ENCODE measurements at regions not wholly inside any gene's neighbourhood (a gene's known extent, or its start where the extent isn't known, plus 50 kb on each side); places are given as distances from the start of the nearest gene placed in this dataset.
"Not testable (repeated sequence)": the region's sequence is repeated elsewhere in the genome, so short reads cannot be mapped to it uniquely, and the experiment has no call there.

DNA sequence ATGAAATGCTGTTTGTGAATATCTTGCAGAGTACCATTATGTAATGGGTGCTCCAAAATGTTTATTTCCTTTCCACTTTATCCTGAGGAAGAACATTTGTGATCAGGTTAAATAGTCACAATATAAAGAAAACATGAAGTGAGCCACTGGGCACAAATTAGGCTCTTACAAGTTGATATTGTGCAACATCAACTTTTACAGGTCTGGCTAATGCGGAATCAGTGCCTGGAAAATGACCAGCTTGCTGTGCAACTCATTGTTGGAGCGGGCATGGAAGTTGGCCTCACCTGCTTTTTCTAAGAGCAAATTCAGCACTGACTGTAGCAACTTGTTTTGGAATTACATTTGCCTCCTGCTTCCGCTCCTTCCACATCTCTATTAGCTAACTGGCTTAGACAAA is 216.9 kb upstream of the PLPPR1 start:
- no peaks in the 10 kb centered on the region for H3K9me3 Mint-ChIP-seq
- no peaks in the 10 kb centered on the region for H3K36me3 Mint-ChIP-seq (ENCODE audit: low read depth)
- no peak overlapping the region for H3K27ac Mint-ChIP-seq
- no peak for ATAC-seq (replicated peaks)
- H3K4me3 Mint-ChIP-seq, result no peak overlapping the region
- no peaks in the 10 kb centered on the region for H3K27me3 Mint-ChIP-seq
- no peaks in the 10 kb centered on the region for H3K4me1 Mint-ChIP-seq

- no peak for ATAC-seq (replicated peaks)
- no peak overlapping the region for H3K4me3 Mint-ChIP-seq
- no peaks in the 10 kb centered on the region for H3K4me1 Mint-ChIP-seq
- no peak overlapping the region for H3K27ac Mint-ChIP-seq
- H3K27me3 Mint-ChIP-seq, result no peaks in the 10 kb centered on the region
- no peaks in the 10 kb centered on the region for H3K9me3 Mint-ChIP-seq
- H3K36me3 Mint-ChIP-seq (ENCODE audit: low read depth), result no peaks in the 10 kb centered on the region
Observed at GRCh38 chr9:100813871-100814270, 214.7 kb upstream of the PLPPR1 start.

DNA sequence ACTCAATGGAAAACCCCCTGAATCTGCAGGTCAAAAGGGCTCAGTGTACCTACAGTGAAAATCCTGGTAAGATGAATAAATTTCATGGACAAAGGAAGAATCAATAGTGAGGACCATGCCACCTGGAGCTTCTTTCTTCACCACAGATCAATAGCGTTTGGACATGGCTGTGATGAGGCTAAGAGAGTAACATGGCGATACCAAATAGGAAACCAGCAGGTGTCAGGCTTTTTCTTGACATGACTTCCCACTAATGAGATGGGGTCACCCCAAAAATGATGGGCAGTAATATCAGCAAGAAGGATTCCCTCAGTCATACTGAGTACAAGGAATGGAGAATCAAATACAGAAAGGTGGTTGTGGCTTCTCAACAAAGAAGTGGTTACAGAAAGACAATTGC is 208.5 kb upstream of the PLPPR1 start:
- no peaks in the 10 kb centered on the region for H3K36me3 Mint-ChIP-seq (ENCODE audit: low read depth)
- no peak overlapping the region for H3K4me3 Mint-ChIP-seq
- no peaks in the 10 kb centered on the region for H3K27me3 Mint-ChIP-seq
- H3K27ac Mint-ChIP-seq, result no peak overlapping the region
- H3K4me1 Mint-ChIP-seq, result no peaks in the 10 kb centered on the region
- ATAC-seq (replicated peaks), result no peak
- no peaks in the 10 kb centered on the region for H3K9me3 Mint-ChIP-seq

DNA sequence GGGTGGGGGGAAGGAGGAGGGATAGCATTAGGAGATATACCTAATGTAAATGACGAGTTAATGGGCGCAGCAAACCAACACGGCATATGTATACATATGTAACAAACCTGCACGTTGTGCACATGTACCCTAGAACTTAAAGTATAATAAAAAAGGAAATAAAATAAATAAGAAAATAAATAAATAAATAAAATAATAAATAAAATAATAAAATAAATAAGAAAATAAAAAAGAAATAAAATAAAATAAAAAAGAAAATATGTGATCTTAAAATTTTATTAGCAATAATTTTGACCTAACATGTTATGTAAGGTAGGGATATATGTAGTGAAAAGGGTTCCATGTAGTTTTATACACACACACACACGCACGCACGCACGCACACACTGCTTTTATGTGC is 195.5 kb upstream of the PLPPR1 start:
- not testable (repeated sequence) for ATAC-seq (replicated peaks); H3K9me3 Mint-ChIP-seq; H3K27me3 Mint-ChIP-seq; H3K36me3 Mint-ChIP-seq (ENCODE audit: low read depth); H3K27ac Mint-ChIP-seq; H3K4me1 Mint-ChIP-seq; H3K4me3 Mint-ChIP-seq

GRCh38 chr9:100838857-100839256 is 189.7 kb upstream of the PLPPR1 start:
- no peak for ATAC-seq (replicated peaks)
- Mint-ChIP-seq H3K9me3 (no peaks in the 10 kb centered on the region), H3K36me3 (ENCODE audit: low read depth) (no peaks in the 10 kb centered on the region), H3K4me3 (no peak overlapping the region), H3K4me1 (no peaks in the 10 kb centered on the region), H3K27ac (no peak overlapping the region), H3K27me3 (no peaks in the 10 kb centered on the region)

- no peak for ATAC-seq (replicated peaks)
- H3K27me3 Mint-ChIP-seq, result no peaks in the 10 kb centered on the region
- H3K36me3 Mint-ChIP-seq (ENCODE audit: low read depth), result no peaks in the 10 kb centered on the region
- peaks cover 5% of the 10 kb centered on the region for H3K9me3 Mint-ChIP-seq
- no peak overlapping the region for H3K4me3 Mint-ChIP-seq
- H3K27ac Mint-ChIP-seq, result no peak overlapping the region
- H3K4me1 Mint-ChIP-seq, result no peaks in the 10 kb centered on the region
Observed at GRCh38 chr9:100848726-100849125, 179.8 kb upstream of the PLPPR1 start.

- Mint-ChIP-seq H3K4me1 (no peaks in the 10 kb centered on the region), H3K9me3 (peaks cover 10% of the 10 kb centered on the region), H3K27me3 (no peaks in the 10 kb centered on the region), H3K4me3 (no peak overlapping the region), H3K36me3 (ENCODE audit: low read depth) (no peaks in the 10 kb centered on the region), H3K27ac (no peak overlapping the region)
- no peak for ATAC-seq (replicated peaks)
Observed at GRCh38 chr9:100852088-100852487, 176.4 kb upstream of the PLPPR1 start.

GRCh38 chr9:100856238-100856637 is 172.3 kb upstream of the PLPPR1 start:
- no peaks in the 10 kb centered on the region for H3K27me3 Mint-ChIP-seq
- H3K27ac Mint-ChIP-seq, result no peak overlapping the region
- H3K9me3 Mint-ChIP-seq, result peaks cover 12% of the 10 kb centered on the region
- H3K4me3 Mint-ChIP-seq, result no peak overlapping the region
- H3K36me3 Mint-ChIP-seq (ENCODE audit: low read depth), result no peaks in the 10 kb centered on the region
- no peak for ATAC-seq (replicated peaks)
- H3K4me1 Mint-ChIP-seq, result no peaks in the 10 kb centered on the region

- Mint-ChIP-seq H3K4me1 (no peaks in the 10 kb centered on the region), H3K27me3 (no peaks in the 10 kb centered on the region), H3K9me3 (peaks cover 14% of the 10 kb centered on the region), H3K36me3 (ENCODE audit: low read depth) (no peaks in the 10 kb centered on the region), H3K4me3 (no peak overlapping the region), H3K27ac (no peak overlapping the region)
- no peak for ATAC-seq (replicated peaks)
Observed at GRCh38 chr9:100865111-100865510, 163.4 kb upstream of the PLPPR1 start.

- Mint-ChIP-seq H3K9me3 (peaks cover 14% of the 10 kb centered on the region), H3K27ac (no peak overlapping the region), H3K36me3 (ENCODE audit: low read depth) (no peaks in the 10 kb centered on the region), H3K4me3 (no peak overlapping the region), H3K27me3 (no peaks in the 10 kb centered on the region), H3K4me1 (no peaks in the 10 kb centered on the region)
- ATAC-seq (replicated peaks), result no peak
Observed at GRCh38 chr9:100865648-100866047, 162.9 kb upstream of the PLPPR1 start.

DNA sequence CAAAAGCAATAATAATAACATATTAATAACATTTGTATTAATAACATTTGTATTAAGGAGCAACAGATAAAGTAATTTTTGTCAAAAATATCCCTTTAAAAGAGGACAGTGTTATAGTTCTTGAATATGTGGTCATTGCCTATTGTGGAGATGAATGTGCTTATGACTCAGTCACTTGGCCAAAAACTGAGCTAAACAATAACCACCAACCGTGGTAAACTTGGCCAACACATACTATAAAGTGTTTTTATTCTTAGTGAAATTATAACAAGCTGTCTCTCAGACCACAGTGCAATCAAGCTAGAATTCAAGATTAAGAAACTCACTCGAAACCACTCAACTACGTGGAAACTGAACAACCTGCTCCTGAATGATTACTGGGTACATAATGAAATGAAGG is 159.2 kb upstream of the PLPPR1 start:
- ATAC-seq (replicated peaks), result no peak
- H3K4me3 Mint-ChIP-seq, result no peak overlapping the region
- H3K9me3 Mint-ChIP-seq, result peaks cover 4% of the 10 kb centered on the region
- no peak overlapping the region for H3K27ac Mint-ChIP-seq
- no peaks in the 10 kb centered on the region for H3K4me1 Mint-ChIP-seq
- no peaks in the 10 kb centered on the region for H3K27me3 Mint-ChIP-seq
- no peaks in the 10 kb centered on the region for H3K36me3 Mint-ChIP-seq (ENCODE audit: low read depth)

GRCh38 chr9:100879884-100880283 is 148.6 kb upstream of the PLPPR1 start:
- ATAC-seq (replicated peaks), result no peak
- no peaks in the 10 kb centered on the region for H3K36me3 Mint-ChIP-seq (ENCODE audit: low read depth)
- H3K4me3 Mint-ChIP-seq, result no peak overlapping the region
- no peak overlapping the region for H3K27ac Mint-ChIP-seq
- H3K9me3 Mint-ChIP-seq, result no peaks in the 10 kb centered on the region
- no peaks in the 10 kb centered on the region for H3K27me3 Mint-ChIP-seq
- no peaks in the 10 kb centered on the region for H3K4me1 Mint-ChIP-seq

GRCh38 chr9:100880284-100880683 is 148.2 kb upstream of the PLPPR1 start:
- H3K27ac Mint-ChIP-seq, result no peak overlapping the region
- H3K4me3 Mint-ChIP-seq, result no peak overlapping the region
- no peaks in the 10 kb centered on the region for H3K27me3 Mint-ChIP-seq
- H3K36me3 Mint-ChIP-seq (ENCODE audit: low read depth), result no peaks in the 10 kb centered on the region
- no peaks in the 10 kb centered on the region for H3K9me3 Mint-ChIP-seq
- H3K4me1 Mint-ChIP-seq, result no peaks in the 10 kb centered on the region
- no peak for ATAC-seq (replicated peaks)

DNA sequence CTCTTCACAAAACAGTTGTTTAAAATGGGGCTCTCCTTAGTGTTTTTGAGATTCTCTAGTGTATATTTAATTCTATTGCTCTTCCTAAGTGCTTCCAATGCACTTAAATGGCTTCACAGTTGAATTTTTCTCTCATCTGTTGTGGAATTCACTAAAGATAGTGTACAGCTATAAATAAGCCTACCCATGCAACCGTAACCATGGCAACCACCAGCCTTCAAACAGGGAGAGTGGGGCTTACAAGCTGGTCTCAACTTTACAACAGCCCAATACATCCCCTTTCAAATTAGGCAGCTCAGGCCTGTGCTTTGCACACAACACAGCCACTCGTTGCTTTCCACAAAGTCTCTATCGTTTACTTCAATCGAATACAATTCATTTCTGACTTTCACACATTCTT is 144.0 kb upstream of the PLPPR1 start:
- Mint-ChIP-seq H3K27ac (no peak overlapping the region), H3K27me3 (no peaks in the 10 kb centered on the region), H3K36me3 (ENCODE audit: low read depth) (no peaks in the 10 kb centered on the region), H3K4me1 (no peaks in the 10 kb centered on the region), H3K9me3 (no peaks in the 10 kb centered on the region), H3K4me3 (no peak overlapping the region)
- ATAC-seq (replicated peaks), result no peak

GRCh38 chr9:100890321-100890720 is 138.2 kb upstream of the PLPPR1 start:
- Mint-ChIP-seq H3K9me3 (no peaks in the 10 kb centered on the region), H3K4me1 (no peaks in the 10 kb centered on the region), H3K36me3 (ENCODE audit: low read depth) (no peaks in the 10 kb centered on the region), H3K27ac (no peak overlapping the region), H3K4me3 (no peak overlapping the region), H3K27me3 (no peaks in the 10 kb centered on the region)
- no peak for ATAC-seq (replicated peaks)

DNA sequence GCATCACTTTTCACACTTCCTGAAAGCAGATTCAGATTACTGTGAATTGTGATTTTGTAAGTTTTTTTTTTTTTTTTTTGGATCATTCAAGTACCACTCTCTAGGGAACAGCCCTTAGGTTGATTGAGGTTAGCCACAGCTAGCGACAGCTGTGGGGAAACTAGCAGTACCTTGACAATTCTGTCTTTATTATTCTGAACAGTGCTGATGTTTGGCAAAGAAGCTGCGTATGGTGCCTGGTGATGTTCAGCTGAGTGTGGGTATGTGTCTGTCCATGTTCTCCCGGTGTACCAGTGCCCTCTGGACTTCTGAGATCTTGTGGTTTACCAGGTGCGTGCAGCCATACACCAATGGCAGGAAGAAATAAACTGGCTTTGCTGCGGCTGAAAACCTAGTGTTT is 117.3 kb upstream of the PLPPR1 start:
- Mint-ChIP-seq H3K4me1 (no peaks in the 10 kb centered on the region), H3K36me3 (ENCODE audit: low read depth) (no peaks in the 10 kb centered on the region), H3K9me3 (peaks cover 4% of the 10 kb centered on the region), H3K27me3 (no peaks in the 10 kb centered on the region), H3K27ac (no peak overlapping the region), H3K4me3 (no peak overlapping the region)
- no peak for ATAC-seq (replicated peaks)

All from activated T-helper 17 cell treated with anti-CD3 and anti-CD28 coated beads, Interleukin-2, amount 50 U/mL, for 72 hours (primary cell).